ENCODE measurements at regions not wholly inside any gene's neighbourhood (a gene's known extent, or its start where the extent isn't known, plus 50 kb on each side); places are given as distances from the start of the nearest gene placed in this dataset.
A peak's percentile ranks its signal among the peaks of the same experiment; 100 is the strongest.

DNA sequence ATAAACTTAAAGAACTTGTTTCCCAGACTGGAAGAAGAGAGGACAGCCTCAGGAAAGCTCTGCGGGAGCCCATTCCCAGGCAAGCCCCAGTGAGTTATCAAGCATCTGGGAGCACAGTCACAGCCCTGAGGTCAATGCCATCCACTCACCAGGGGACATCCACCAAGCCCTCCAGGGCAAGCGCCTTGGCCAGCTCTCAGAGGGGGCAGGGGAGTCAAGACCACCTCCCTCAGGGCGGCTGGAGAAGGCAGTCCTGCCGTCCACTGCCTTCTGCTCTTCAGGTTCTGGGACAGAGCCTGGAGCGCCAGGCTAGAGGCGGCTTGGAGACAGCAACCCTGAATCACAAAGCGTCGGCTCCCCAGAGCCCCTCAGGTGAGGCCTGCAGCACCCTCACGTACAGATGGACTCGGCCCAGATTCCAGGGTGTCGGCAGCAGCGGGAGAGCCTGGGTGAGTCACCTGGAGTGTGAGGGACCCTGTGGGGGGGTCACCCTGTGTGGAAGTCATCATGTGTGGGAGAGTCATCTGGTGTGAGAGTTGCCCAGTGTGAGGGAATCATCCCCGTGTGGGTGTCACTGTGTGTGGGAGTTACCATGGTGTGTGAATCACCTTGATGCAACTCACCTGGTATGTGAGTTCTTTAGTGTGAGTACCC lies 100.9 kb upstream of the TEX51 start:
- Histone ChIP-seq H3K36me3 (replicated peaks in 1 of 2) (no peaks in the 10 kb centered on the region), H3K9me3 (replicated peaks in 1 of 3) (no peaks in the 10 kb centered on the region), H3K27ac (no peak overlapping the region), H3K27me3 (no peaks in the 10 kb centered on the region), H3K4me1 (replicated peaks in 1 of 2) (no peaks in the 10 kb centered on the region), H3K4me3 (no peak overlapping the region)
- DNase-seq: peak in 1 of 7 donors; percentile 33
- intact Hi-C loops (cut with DNase I): no loop called here
- WGBS, 4 donors: 79 to 87% (median 85%) methylated on average over 8 to 13 of the region's 13 CpGs; no CpG with 5 or more reads in 1 of the 4 donors
- no peak for TF ChIP-seq POLR2A (IDR thresholded peaks at IDR 0.05)
- TF ChIP-seq, protein P1, sequence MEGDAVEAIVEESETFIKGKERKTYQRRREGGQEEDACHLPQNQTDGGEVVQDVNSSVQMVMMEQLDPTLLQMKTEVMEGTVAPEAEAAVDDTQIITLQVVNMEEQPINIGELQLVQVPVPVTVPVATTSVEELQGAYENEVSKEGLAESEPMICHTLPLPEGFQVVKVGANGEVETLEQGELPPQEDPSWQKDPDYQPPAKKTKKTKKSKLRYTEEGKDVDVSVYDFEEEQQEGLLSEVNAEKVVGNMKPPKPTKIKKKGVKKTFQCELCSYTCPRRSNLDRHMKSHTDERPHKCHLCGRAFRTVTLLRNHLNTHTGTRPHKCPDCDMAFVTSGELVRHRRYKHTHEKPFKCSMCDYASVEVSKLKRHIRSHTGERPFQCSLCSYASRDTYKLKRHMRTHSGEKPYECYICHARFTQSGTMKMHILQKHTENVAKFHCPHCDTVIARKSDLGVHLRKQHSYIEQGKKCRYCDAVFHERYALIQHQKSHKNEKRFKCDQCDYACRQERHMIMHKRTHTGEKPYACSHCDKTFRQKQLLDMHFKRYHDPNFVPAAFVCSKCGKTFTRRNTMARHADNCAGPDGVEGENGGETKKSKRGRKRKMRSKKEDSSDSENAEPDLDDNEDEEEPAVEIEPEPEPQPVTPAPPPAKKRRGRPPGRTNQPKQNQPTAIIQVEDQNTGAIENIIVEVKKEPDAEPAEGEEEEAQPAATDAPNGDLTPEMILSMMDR (IDR thresholded peaks at IDR 0.05): no peak

DNA sequence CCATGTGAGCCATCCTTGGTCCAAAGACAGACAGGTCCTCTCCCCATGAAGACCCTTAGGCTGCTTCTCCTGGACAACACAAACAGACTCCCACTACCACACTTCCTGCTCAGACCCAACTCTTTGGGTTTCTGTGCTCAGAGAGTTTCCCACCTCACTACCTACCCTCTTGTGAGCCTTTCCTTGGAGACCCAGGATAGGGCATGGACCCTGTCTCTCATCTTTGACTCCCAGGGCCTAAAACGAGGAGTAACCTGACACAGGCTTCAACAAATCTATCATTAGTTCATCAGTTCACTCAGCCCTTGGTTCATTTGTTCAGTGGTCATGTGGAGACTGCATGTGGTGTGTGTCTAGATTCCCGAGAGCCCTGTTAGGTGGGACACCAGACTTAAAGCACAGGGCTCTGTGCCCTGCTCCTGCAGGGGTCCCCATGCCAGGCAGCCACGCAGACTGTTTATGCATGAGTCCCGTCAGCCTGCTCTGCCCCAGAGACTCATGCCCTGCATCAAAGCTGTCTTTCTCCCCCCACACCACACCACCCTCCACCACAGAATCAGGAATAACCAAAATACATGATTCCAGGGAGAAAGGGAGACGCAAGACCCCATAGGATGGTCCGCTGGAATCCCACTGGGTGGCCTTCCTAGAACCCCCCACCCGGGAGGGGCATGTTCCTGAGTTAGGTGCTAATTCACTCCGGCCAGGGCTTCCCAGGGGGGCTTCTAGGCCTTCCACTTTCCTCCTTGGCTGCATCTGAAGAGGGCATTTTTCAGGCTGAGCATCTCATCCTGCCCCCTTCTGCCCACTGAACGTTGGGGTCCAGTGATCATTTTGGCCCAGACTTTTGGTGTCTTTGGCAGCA lies 100.2 kb upstream of the TEX51 start:
- intact Hi-C loops (cut with DNase I): no loop called here
- no peaks in the 10 kb centered on the region for H3K9me3 ChIP-seq (replicated peaks in 1 of 3)
- H3K4me3 ChIP-seq: no peak overlapping the region
- no peaks in the 10 kb centered on the region for H3K36me3 ChIP-seq (replicated peaks in 1 of 2)
- no peaks in the 10 kb centered on the region for H3K4me1 ChIP-seq (replicated peaks in 1 of 2)
- 55 to 64% (median 63%) methylated on average over 6 to 9 of the region's 9 CpGs for WGBS, 4 donors
- peak in 1 of 7 donors; percentile 4 for DNase-seq
- H3K27ac ChIP-seq: no peak overlapping the region
- TF ChIP-seq POLR2A (IDR thresholded peaks at IDR 0.05): no peak
- TF ChIP-seq, protein P1 (IDR thresholded peaks at IDR 0.05): no peak
- no peaks in the 10 kb centered on the region for H3K27me3 ChIP-seq

- WGBS, 4 donors: 65 to 79% (median 78%) methylated on average over 2 of the region's 2 CpGs
- H3K27ac ChIP-seq: no peak overlapping the region
- DNase-seq: no peak
- H3K9me3 ChIP-seq (replicated peaks in 1 of 3): no peaks in the 10 kb centered on the region
- no peaks in the 10 kb centered on the region for H3K36me3 ChIP-seq (replicated peaks in 1 of 2)
- H3K27me3 ChIP-seq: no peaks in the 10 kb centered on the region
- no peaks in the 10 kb centered on the region for H3K4me1 ChIP-seq (replicated peaks in 1 of 2)
- intact Hi-C loops (cut with DNase I): no loop called here
- no peak for TF ChIP-seq POLR2A (IDR thresholded peaks at IDR 0.05)
- TF ChIP-seq, protein P1 (IDR thresholded peaks at IDR 0.05): no peak
- no peak overlapping the region for H3K4me3 ChIP-seq
These were observed 99.4 kb upstream of the TEX51 start for GRCh38 chr2:126799301-126799700.

- H3K36me3 ChIP-seq (replicated peaks in 1 of 2): no peaks in the 10 kb centered on the region
- no peak overlapping the region for H3K4me3 ChIP-seq
- no peak for DNase-seq
- H3K27ac ChIP-seq: no peak overlapping the region
- no peaks in the 10 kb centered on the region for H3K27me3 ChIP-seq
- 87 to 93% (median 92%) methylated on average over 6 of the region's 6 CpGs for WGBS, 4 donors
- intact Hi-C loops (cut with DNase I): no loop called here
- H3K9me3 ChIP-seq (replicated peaks in 1 of 3): no peaks in the 10 kb centered on the region
- TF ChIP-seq, protein P1 (IDR thresholded peaks at IDR 0.05): no peak
- no peak for TF ChIP-seq POLR2A (IDR thresholded peaks at IDR 0.05)
- no peaks in the 10 kb centered on the region for H3K4me1 ChIP-seq (replicated peaks in 1 of 2)
These were observed 97.2 kb upstream of the TEX51 start for GRCh38 chr2:126801473-126801872.

All from adrenal gland (tissue), 9 donors.